22Rv1 (cell line): ENCODE measurements at regions not wholly inside any gene's neighbourhood (a gene's known extent, or its start where the extent isn't known, plus 50 kb on each side); places are given as distances from the start of the nearest gene placed in this dataset.

Source experiments
- H3K27ac ChIP-seq: fragments of 450-650 bp; 2 replicates; pipeline ENCODE4 v1.5.1; 2017
- ZFX ChIP-seq: fragments of 450-650 bp; IDR thresholded peaks from 2 replicates; pipeline ENCODE4 v1.6.1; 2017; ENCODE audit warnings: antibody characterized with exemption, borderline replicate concordance
- TF ChIP-seq, protein P1 (sequence below): fragments of 450-650 bp; IDR thresholded peaks from 2 replicates; pipeline ENCODE4 v1.5.1; 2017; ENCODE audit warnings: mild to moderate bottlenecking

DNA sequence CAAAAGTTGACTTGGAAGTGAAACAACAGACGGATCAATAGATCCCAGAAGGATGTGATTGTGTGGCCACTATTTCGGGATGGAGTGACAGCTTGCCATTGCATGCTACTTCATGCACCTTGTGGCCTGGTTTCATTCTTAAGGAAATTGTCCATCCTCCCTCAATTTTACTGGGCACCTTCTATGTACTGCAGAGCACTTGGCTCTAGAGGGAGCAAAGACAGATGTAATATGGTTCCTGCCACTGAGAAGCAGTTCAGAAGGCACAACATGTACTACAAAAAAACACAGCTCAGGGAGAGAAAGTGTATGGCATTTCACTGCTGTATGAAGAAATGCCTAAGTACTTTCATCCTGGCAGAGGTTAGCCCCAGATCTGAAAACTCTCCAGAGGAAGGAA is 91.9 kb downstream of the FOXA2 start:
- TF ChIP-seq, protein P1, sequence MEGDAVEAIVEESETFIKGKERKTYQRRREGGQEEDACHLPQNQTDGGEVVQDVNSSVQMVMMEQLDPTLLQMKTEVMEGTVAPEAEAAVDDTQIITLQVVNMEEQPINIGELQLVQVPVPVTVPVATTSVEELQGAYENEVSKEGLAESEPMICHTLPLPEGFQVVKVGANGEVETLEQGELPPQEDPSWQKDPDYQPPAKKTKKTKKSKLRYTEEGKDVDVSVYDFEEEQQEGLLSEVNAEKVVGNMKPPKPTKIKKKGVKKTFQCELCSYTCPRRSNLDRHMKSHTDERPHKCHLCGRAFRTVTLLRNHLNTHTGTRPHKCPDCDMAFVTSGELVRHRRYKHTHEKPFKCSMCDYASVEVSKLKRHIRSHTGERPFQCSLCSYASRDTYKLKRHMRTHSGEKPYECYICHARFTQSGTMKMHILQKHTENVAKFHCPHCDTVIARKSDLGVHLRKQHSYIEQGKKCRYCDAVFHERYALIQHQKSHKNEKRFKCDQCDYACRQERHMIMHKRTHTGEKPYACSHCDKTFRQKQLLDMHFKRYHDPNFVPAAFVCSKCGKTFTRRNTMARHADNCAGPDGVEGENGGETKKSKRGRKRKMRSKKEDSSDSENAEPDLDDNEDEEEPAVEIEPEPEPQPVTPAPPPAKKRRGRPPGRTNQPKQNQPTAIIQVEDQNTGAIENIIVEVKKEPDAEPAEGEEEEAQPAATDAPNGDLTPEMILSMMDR: no peak
- TF ChIP-seq ZFX: no peak
- no peak overlapping the region for H3K27ac ChIP-seq

GRCh38 chr20:22491194-22491505 is 93.2 kb downstream of the FOXA2 start:
- no peak overlapping the region for H3K27ac ChIP-seq
- no peak for TF ChIP-seq ZFX
- TF ChIP-seq, protein P1: no peak

- no peak overlapping the region for H3K27ac ChIP-seq
- no peak for TF ChIP-seq ZFX
- TF ChIP-seq, protein P1: no peak
Measured at GRCh38 chr20:22490287-22491193, 93.8 kb downstream of the FOXA2 start.

GRCh38 chr20:22489626-22490286 is 94.6 kb downstream of the FOXA2 start:
- H3K27ac ChIP-seq: no peak overlapping the region
- no peak for TF ChIP-seq ZFX

- no peak overlapping the region for H3K27ac ChIP-seq
Measured at GRCh38 chr20:22480336-22480735, 104.0 kb downstream of the FOXA2 start.

DNA sequence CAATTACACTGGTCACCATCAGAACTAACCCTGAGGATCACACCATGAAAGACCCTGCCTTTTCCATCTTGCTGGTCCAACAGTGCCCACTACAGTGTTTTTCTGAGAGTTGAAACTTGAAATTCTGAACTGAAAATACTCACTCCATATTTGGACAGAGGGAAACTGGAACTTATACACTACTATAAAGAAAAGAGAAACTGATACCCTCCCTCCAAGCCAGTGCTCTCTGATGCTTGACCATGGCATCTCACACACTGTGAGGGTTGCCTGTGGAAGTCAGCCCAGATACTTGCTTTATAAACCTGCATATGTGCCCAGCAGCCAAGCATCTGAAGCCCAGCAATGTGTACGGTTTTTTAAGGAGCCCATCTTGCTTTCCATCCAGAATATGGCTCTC is 108.7 kb downstream of the FOXA2 start:
- no peak overlapping the region for H3K27ac ChIP-seq
- no peak for TF ChIP-seq ZFX
- TF ChIP-seq, protein P1: no peak

More at GRCh38 chr20:22480336-22480735, 104.0 kb downstream of the FOXA2 start:
- TF ChIP-seq, protein P1: no peak
- no peak for TF ChIP-seq ZFX

DNA sequence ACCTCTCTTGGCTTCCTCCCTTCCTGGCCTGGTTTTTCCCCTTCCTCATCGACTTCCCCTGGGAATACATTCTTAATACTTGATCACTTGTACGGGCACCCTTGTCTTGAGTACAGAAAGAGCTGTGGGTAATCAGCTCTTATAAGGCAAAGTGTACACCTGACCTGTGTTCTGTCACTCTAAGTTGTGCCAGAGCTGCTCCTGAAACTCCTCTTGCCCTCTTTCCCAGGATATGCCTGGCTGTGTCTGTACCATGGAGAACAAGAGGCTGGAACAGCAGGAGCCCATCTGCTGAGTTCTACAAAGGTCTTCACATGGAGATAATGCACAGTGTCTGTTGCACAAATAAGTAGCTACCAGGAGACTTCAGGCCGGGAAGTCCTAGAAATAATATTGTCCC is 110.1 kb downstream of the FOXA2 start:
- TF ChIP-seq, protein P1: no peak
- TF ChIP-seq ZFX: no peak
- H3K27ac ChIP-seq: no peak overlapping the region
